ENCODE measurements at regions not wholly inside any gene's neighbourhood (a gene's known extent, or its start where the extent isn't known, plus 50 kb on each side); places are given as distances from the start of the nearest gene placed in this dataset.

DNA sequence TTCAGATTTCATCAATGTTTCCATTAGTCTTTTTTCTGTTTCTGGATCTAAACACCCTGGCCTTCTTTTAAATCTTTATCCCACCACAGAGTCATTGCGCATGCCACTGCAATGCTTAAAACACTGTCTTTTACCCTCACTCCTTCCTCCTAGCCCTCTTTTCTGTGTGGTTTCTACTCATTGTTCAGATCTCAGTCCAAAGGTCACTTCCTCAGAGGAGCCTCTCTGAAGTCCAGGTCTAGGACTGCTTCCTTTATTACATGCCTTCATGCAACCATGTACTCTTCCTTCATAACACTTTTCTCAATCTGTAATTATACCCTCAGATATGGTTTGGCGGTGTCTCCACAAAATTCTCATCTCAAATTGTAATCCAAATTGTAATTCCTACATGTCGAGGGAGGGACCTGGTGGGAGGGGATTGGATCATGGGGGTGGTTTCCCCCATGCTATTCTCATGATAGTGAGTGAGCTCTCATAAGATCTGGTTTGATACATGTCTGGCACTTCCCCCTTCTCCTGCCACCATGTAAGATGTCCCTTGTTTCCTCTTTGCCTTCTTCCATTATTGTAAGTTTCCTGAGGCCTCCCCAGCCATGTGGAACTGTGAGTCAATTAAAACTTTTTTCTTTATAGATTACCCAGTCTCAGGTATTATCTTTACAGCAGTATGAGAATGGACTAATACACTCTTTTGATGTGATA lies 808.9 kb downstream of the DIAPH3 start:
- no peak overlapping the region for H4K5ac ChIP-seq (ENCODE audit: insufficient read length, low read depth, low read length)
- no peaks in the 10 kb centered on the region for H3K23me2 ChIP-seq (ENCODE audit: insufficient read length, low read depth, low read length, poor library complexity, severe bottlenecking)
- H3K27ac Mint-ChIP-seq, result no peak overlapping the region; a peak in 1 of 7 replicates
- H2BK5ac ChIP-seq (ENCODE audit: insufficient read length, low read length), result no peak overlapping the region
- H2AK5ac ChIP-seq (ENCODE audit: insufficient read length, low read length), result no peak overlapping the region
- no peaks in the 10 kb centered on the region for H3K79me1 ChIP-seq (ENCODE audit: insufficient read depth, low read depth, low read length, poor library complexity, severe bottlenecking)
- H3K79me2 ChIP-seq (ENCODE audit: insufficient read depth, low read length), result no peaks in the 10 kb centered on the region
- no peaks in the 10 kb centered on the region for H3K36me3 Mint-ChIP-seq (ENCODE audit: insufficient read depth in 1 of 3, low read depth in 3 of 3)
- H3K27me3 Mint-ChIP-seq (ENCODE audit: low read depth), result no peaks in the 10 kb centered on the region
- no peak overlapping the region for H3K14ac ChIP-seq (ENCODE audit: insufficient read depth, low read length)
- WGBS (ENCODE audit: extremely low coverage, insufficient read length, low lambda C conversion rate), result no CpG with 5 or more reads among the region's 3 CpGs
- H2AFZ ChIP-seq (ENCODE audit: low read length), result no peak overlapping the region
- no peak overlapping the region for H2BK12ac ChIP-seq (ENCODE audit: insufficient read length, low read depth, low read length)
- H4K91ac ChIP-seq (ENCODE audit: insufficient read length, low read depth, low read length), result no peak overlapping the region
- no peak overlapping the region for H3K4me3 Mint-ChIP-seq
- H3K23ac ChIP-seq (ENCODE audit: insufficient read length, low read depth, low read length), result no peak overlapping the region
- no peak overlapping the region for H2BK20ac ChIP-seq (ENCODE audit: low read depth, low read length, poor library complexity, severe bottlenecking)
- H3K4me2 ChIP-seq (ENCODE audit: insufficient read depth, insufficient read length, low read length), result no peak overlapping the region
- no peaks in the 10 kb centered on the region for H4K20me1 ChIP-seq (ENCODE audit: control insufficient read depth, insufficient read depth, insufficient read length)
- no peak overlapping the region for H2BK120ac ChIP-seq (ENCODE audit: low read depth, low read length, poor library complexity, severe bottlenecking)
- H2BK15ac ChIP-seq (ENCODE audit: low read depth, low read length), result no peak overlapping the region
- no peak overlapping the region for H3K9ac ChIP-seq (ENCODE audit: extremely low read depth, insufficient read length, low read length)
- H3K9me3 ChIP-seq (ENCODE audit: control insufficient read depth, low read depth, low read length), result no peaks in the 10 kb centered on the region
- no peak overlapping the region for H3K18ac ChIP-seq (ENCODE audit: insufficient read length, low read depth, low read length)
- DNase-seq, result no peak
- TF ChIP-seq, protein P1, sequence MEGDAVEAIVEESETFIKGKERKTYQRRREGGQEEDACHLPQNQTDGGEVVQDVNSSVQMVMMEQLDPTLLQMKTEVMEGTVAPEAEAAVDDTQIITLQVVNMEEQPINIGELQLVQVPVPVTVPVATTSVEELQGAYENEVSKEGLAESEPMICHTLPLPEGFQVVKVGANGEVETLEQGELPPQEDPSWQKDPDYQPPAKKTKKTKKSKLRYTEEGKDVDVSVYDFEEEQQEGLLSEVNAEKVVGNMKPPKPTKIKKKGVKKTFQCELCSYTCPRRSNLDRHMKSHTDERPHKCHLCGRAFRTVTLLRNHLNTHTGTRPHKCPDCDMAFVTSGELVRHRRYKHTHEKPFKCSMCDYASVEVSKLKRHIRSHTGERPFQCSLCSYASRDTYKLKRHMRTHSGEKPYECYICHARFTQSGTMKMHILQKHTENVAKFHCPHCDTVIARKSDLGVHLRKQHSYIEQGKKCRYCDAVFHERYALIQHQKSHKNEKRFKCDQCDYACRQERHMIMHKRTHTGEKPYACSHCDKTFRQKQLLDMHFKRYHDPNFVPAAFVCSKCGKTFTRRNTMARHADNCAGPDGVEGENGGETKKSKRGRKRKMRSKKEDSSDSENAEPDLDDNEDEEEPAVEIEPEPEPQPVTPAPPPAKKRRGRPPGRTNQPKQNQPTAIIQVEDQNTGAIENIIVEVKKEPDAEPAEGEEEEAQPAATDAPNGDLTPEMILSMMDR (conservative IDR thresholded peaks at IDR 0.05), result no peak
- no peak overlapping the region for H3K4ac ChIP-seq (ENCODE audit: low read depth, low read length)
- no peaks in the 10 kb centered on the region for H3K9me3 Mint-ChIP-seq
- H3K27me3 ChIP-seq (ENCODE audit: insufficient read depth, low read length), result no peaks in the 10 kb centered on the region
- no peak overlapping the region for H3K27ac ChIP-seq (ENCODE audit: insufficient read length, low read depth, low read length)
- H4K8ac ChIP-seq (replicated peaks; ENCODE audit: insufficient read length, low read depth, low read length), result no peak overlapping the region
- H3T11ph ChIP-seq (ENCODE audit: low read length), result no peak overlapping the region
- H3K56ac ChIP-seq (ENCODE audit: insufficient read length, low read depth, low read length), result no peak overlapping the region
- H3K4me1 ChIP-seq (ENCODE audit: insufficient read depth, low read length), result no peaks in the 10 kb centered on the region
- H3K4me1 Mint-ChIP-seq, result peaks cover 14 to 17% of the 10 kb centered on the region in 2 experiments; a peak in 3 of 4 replicates
